ENCODE measurements at regions not wholly inside any gene's neighbourhood (a gene's known extent, or its start where the extent isn't known, plus 50 kb on each side); places are given as distances from the start of the nearest gene placed in this dataset.

DNA sequence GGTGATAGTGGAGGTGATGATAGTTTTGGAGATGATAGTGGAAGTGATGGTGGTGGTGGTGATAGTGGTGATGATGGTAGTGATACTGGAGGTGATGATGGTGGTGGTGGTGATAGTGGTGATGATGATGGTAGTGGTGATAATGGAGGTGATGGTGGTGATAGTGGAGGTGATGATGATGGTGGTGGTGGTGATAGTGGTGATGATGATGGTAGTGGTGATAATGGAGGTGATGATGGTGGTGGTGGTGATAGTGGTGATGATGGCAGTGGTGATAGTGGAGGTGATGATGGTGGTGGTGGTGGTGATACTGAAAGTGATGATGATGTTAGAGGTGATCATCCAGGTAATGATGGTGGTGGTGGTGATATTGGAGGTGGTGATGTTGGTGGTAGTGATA, 570.0 kb upstream of the TMEM132C start:
- TF ChIP-seq, protein P1, sequence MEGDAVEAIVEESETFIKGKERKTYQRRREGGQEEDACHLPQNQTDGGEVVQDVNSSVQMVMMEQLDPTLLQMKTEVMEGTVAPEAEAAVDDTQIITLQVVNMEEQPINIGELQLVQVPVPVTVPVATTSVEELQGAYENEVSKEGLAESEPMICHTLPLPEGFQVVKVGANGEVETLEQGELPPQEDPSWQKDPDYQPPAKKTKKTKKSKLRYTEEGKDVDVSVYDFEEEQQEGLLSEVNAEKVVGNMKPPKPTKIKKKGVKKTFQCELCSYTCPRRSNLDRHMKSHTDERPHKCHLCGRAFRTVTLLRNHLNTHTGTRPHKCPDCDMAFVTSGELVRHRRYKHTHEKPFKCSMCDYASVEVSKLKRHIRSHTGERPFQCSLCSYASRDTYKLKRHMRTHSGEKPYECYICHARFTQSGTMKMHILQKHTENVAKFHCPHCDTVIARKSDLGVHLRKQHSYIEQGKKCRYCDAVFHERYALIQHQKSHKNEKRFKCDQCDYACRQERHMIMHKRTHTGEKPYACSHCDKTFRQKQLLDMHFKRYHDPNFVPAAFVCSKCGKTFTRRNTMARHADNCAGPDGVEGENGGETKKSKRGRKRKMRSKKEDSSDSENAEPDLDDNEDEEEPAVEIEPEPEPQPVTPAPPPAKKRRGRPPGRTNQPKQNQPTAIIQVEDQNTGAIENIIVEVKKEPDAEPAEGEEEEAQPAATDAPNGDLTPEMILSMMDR (IDR thresholded peaks at IDR 0.05; ENCODE audit: extremely low read depth, low read depth, low read length): no peak

DNA sequence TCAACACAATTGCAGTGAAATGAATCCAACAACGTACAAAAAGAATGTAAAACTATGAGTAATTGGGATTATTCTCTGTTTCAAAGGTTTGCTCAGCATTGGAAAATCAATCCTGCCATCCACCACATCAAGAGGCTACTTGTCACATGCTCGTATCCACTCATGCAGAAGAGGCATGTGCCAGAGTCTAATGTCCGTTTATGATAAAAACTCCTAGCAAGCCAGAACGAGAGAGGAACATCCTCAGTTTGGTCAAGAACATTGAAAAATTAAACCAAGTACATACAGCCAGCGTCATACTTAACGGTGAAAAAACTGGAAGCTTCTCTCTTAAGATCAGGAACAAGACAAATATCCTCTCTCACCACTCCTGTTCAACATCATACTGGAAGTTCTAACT, 563.9 kb upstream of the TMEM132C start:
- Histone ChIP-seq H3K9me3 (ENCODE audit: low read depth, low read length) (no peaks in the 10 kb centered on the region), H3K4me2 (ENCODE audit: insufficient read depth, low read length) (no peak overlapping the region), H3K4me1 (ENCODE audit: insufficient read depth, low read length) (no peaks in the 10 kb centered on the region), H4K20me1 (ENCODE audit: insufficient read depth, low read length) (no peaks in the 10 kb centered on the region), H2AFZ (ENCODE audit: low read length) (no peak overlapping the region), H3K27me3 (ENCODE audit: insufficient read depth, low read length) (no peaks in the 10 kb centered on the region), H3K36me3 (ENCODE audit: insufficient read depth, low read length) (no peaks in the 10 kb centered on the region), H3K27ac (ENCODE audit: low read depth, low read length) (no peak overlapping the region), H3K79me2 (ENCODE audit: insufficient read depth, low read length) (no peaks in the 10 kb centered on the region), H3K4me3 (ENCODE audit: insufficient read depth, low read length) (no peak overlapping the region)
- TF ChIP-seq, protein P1 (IDR thresholded peaks at IDR 0.05; ENCODE audit: extremely low read depth, low read depth, low read length): no peak
- DNase-seq (ENCODE audit: insufficient read length, low spot score, missing footprints): no peak

More for the DNA sequence above, 570.0 kb upstream of the TMEM132C start:
- no peaks in the 10 kb centered on the region for H3K9me3 ChIP-seq (ENCODE audit: low read depth, low read length)
- no peak overlapping the region for H3K4me3 ChIP-seq (ENCODE audit: insufficient read depth, low read length)
- no peak overlapping the region for H3K4me2 ChIP-seq (ENCODE audit: insufficient read depth, low read length)
- H3K27ac ChIP-seq (ENCODE audit: low read depth, low read length): no peak overlapping the region
- no peak overlapping the region for H2AFZ ChIP-seq (ENCODE audit: low read length)
- H4K20me1 ChIP-seq (ENCODE audit: insufficient read depth, low read length): no peaks in the 10 kb centered on the region
- H3K36me3 ChIP-seq (ENCODE audit: insufficient read depth, low read length): no peaks in the 10 kb centered on the region
- no peaks in the 10 kb centered on the region for H3K79me2 ChIP-seq (ENCODE audit: insufficient read depth, low read length)
- H3K27me3 ChIP-seq (ENCODE audit: insufficient read depth, low read length): no peaks in the 10 kb centered on the region
- no peaks in the 10 kb centered on the region for H3K4me1 ChIP-seq (ENCODE audit: insufficient read depth, low read length)
- DNase-seq (ENCODE audit: insufficient read length, low spot score, missing footprints): no peak

DNA sequence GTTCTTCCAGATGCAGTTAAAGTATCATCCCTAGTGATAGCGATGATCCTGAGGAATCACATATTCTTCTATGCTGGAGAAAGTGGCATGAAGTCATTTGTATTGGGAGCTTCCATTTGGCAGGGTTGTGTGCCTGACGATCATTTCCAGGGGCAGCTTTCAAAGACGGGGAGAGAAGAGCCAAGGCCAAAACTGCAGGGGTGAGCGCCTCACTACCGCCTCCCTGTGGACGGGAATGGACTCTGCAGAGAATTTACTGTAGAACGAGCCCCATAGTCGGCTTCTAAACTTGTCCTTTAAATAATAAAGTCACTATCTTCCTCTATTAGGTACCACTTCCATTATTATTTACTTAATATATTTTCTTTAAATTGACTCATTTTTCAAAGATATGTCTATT, 555.9 kb upstream of the TMEM132C start:
- DNase-seq (ENCODE audit: insufficient read length, low spot score, missing footprints): no peak
- Histone ChIP-seq H4K20me1 (ENCODE audit: insufficient read depth, low read length) (no peaks in the 10 kb centered on the region), H3K4me2 (ENCODE audit: insufficient read depth, low read length) (no peak overlapping the region), H2AFZ (ENCODE audit: low read length) (no peak overlapping the region), H3K27me3 (ENCODE audit: insufficient read depth, low read length) (no peaks in the 10 kb centered on the region), H3K36me3 (ENCODE audit: insufficient read depth, low read length) (no peaks in the 10 kb centered on the region), H3K27ac (ENCODE audit: low read depth, low read length) (no peak overlapping the region), H3K4me1 (ENCODE audit: insufficient read depth, low read length) (no peaks in the 10 kb centered on the region), H3K9me3 (ENCODE audit: low read depth, low read length) (no peaks in the 10 kb centered on the region), H3K4me3 (ENCODE audit: insufficient read depth, low read length) (no peak overlapping the region), H3K79me2 (ENCODE audit: insufficient read depth, low read length) (no peaks in the 10 kb centered on the region)
- TF ChIP-seq, protein P1 (IDR thresholded peaks at IDR 0.05; ENCODE audit: extremely low read depth, low read depth, low read length): peak; percentile 30

DNA sequence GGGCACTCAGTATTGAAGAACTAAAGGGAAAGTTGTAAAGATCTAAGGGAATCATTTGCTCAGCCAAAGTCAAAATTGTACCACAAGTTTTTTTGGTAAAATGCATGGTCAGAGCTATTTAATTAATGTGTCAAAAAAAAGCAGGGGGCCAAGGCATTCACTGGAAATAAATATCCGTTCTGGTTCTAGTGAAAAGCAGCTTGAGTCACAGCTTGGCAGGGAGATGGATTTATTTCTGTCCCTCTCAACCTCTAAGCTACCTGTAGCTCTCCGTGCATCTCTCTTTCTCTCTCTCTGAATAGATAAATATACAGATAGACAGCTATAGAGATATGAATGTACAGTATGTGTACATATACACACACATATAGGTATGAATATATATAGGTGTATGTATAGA, 554.4 kb upstream of the TMEM132C start:
- no peak overlapping the region for H3K4me2 ChIP-seq (ENCODE audit: insufficient read depth, low read length)
- H3K27me3 ChIP-seq (ENCODE audit: insufficient read depth, low read length): no peaks in the 10 kb centered on the region
- no peaks in the 10 kb centered on the region for H4K20me1 ChIP-seq (ENCODE audit: insufficient read depth, low read length)
- H3K36me3 ChIP-seq (ENCODE audit: insufficient read depth, low read length): no peaks in the 10 kb centered on the region
- no peak overlapping the region for H2AFZ ChIP-seq (ENCODE audit: low read length)
- no peaks in the 10 kb centered on the region for H3K9me3 ChIP-seq (ENCODE audit: low read depth, low read length)
- no peak overlapping the region for H3K27ac ChIP-seq (ENCODE audit: low read depth, low read length)
- TF ChIP-seq, protein P1 (IDR thresholded peaks at IDR 0.05; ENCODE audit: extremely low read depth, low read depth, low read length): no peak
- no peak overlapping the region for H3K4me3 ChIP-seq (ENCODE audit: insufficient read depth, low read length)
- H3K4me1 ChIP-seq (ENCODE audit: insufficient read depth, low read length): no peaks in the 10 kb centered on the region
- DNase-seq (ENCODE audit: insufficient read length, low spot score, missing footprints): no peak
- no peaks in the 10 kb centered on the region for H3K79me2 ChIP-seq (ENCODE audit: insufficient read depth, low read length)
